Liver (tissue), 7 donors: ENCODE measurements at regions not wholly inside any gene's neighbourhood (a gene's known extent, or its start where the extent isn't known, plus 50 kb on each side); places are given as distances from the start of the nearest gene placed in this dataset.

Experiments used
- DNase-seq: peaks from one replicate; pipeline ENCODE4 v3.0.0-alpha.2; 2017; ENCODE audit warnings: low spot score
- H3K27ac ChIP-seq, 2 donors: one replicate each; pipeline ENCODE4 v1.7.0; 2013; ENCODE audit warnings: inconsistent platforms in 2 of 2, low read length in 2 of 2, control low read depth in 1 of 2, low read depth in 1 of 2, mild to moderate bottlenecking in 1 of 2
- H3K27me3 ChIP-seq, 4 donors: one replicate each; pipeline versions ENCODE4 v1.6.1 to v1.7.0; 2013; ENCODE audit warnings: low read length in 3 of 4, inconsistent platforms in 1 of 4, mild to moderate bottlenecking in 1 of 4, moderate library complexity in 1 of 4; ENCODE audit not compliant: control insufficient read depth in 4 of 4, insufficient read depth in 4 of 4
- H3K36me3 ChIP-seq, 4 donors: one replicate each; pipeline versions ENCODE4 v1.6.1 to v1.7.0; 2013; ENCODE audit warnings: low read length in 3 of 4, mild to moderate bottlenecking in 3 of 4, low read depth in 1 of 4, moderate library complexity in 1 of 4; ENCODE audit not compliant: control insufficient read depth in 4 of 4, insufficient read depth in 3 of 4
- H3K4me1 ChIP-seq, 4 donors: one replicate each; pipeline versions ENCODE4 v1.6.1 to v1.7.0; 2013; ENCODE audit warnings: low read length in 3 of 4, mild to moderate bottlenecking in 3 of 4, moderate library complexity in 1 of 4; ENCODE audit not compliant: control insufficient read depth in 4 of 4, insufficient read depth in 4 of 4
- H3K4me3 ChIP-seq, 3 donors: one replicate each; pipeline versions ENCODE4 v1.6.1 to v1.7.0; 2013; ENCODE audit warnings: low read length in 3 of 3, control low read depth in 1 of 3, low read depth in 1 of 3, mild to moderate bottlenecking in 1 of 3
- H3K9ac ChIP-seq, 2 donors: one replicate each; pipeline ENCODE4 v1.7.0; 2013; ENCODE audit warnings: low read length in 2 of 2, mild to moderate bottlenecking in 2 of 2, moderate library complexity in 2 of 2, control low read depth in 1 of 2, low read depth in 1 of 2
- H3K9me3 ChIP-seq, 4 donors: one replicate each; pipeline versions ENCODE4 v1.6.1 to v1.7.0; 2013; ENCODE audit warnings: low read length in 3 of 4; ENCODE audit not compliant: control insufficient read depth in 4 of 4
- FOXA1 ChIP-seq: IDR thresholded peaks from 2 replicates; pipeline ENCODE4 v1.6.1; 2016; ENCODE audit warnings: antibody characterized with exemption
- GABPA ChIP-seq, 2 donors: IDR thresholded peaks in 1 of 2; conservative IDR thresholded peaks in 1 of 2; 2 replicates each; pipeline ENCODE4 v1.6.1; 2016; ENCODE audit warnings: antibody characterized with exemption in 2 of 2, mild to moderate bottlenecking in 1 of 2, moderate library complexity in 1 of 2
- NR2F2 ChIP-seq: IDR thresholded peaks from 2 replicates; pipeline ENCODE4 v1.6.1; 2016; ENCODE audit warnings: antibody characterized with exemption
- RAD21 ChIP-seq, 2 donors: IDR thresholded peaks; 2 replicates each; pipeline ENCODE4 v1.6.1; 2016; ENCODE audit warnings: antibody characterized with exemption in 2 of 2, mild to moderate bottlenecking in 2 of 2
- TAF1 ChIP-seq: conservative IDR thresholded peaks from 2 replicates; pipeline ENCODE4 v1.6.1; 2016; ENCODE audit warnings: antibody characterized with exemption, mild to moderate bottlenecking
- WGBS: extraction: QIAGEN DNeasy Blood & Tissue Kit; methylation state at CpG from one replicate; pipeline ENCODE4 v1.1.7; 2013; 5-methylcytosine and 5-hydroxymethylcytosine counted together
- TF ChIP-seq, protein P1 (sequence below): IDR thresholded peaks from 2 replicates; pipeline ENCODE4 v1.6.1; 2016; ENCODE audit warnings: antibody characterized with exemption, mild to moderate bottlenecking
- donor health status: healthy.
- donor health status: healthy.
- donor health status: healthy.
- donor health status: healthy.

DNA sequence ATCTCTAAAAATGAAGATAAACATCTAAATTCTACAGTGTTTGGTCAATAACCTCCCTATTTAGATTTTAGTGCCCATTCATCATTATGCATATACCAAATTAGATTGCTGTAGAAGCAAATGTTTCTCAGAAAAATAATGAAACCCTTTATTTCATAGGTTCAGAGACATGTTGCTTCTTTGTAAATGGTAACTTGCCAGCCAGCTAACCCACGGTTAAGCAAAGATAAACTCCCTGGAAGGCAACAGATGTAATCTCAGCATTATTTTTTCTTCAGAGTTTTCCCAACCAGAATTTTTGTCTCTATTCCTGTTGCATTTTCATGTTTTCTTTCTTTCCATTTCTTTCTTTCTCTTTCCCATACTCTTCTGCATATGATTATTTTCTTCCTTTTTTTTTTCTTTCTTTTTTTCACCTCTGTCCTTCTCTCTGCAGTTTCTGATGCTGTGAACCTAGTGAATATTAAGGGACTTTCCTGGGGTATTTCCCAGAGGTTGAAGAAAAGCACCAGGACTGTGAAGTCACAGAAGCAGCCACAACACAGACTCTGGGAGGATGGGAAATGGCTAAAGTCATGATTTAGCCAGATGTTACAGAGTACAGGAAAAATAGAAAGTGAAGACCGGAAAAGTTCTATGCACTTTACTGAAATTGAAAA, 50.0 kb upstream of the DSG1 start:
- DNase-seq = no peak
- Histone ChIP-seq H3K27me3 (no peaks in the 10 kb centered on the region), H3K4me3 (no peak overlapping the region), H3K4me1 (peaks cover 3 to 18% (median 8%) of the 10 kb centered on the region in 4 donors), H3K9ac (no peak overlapping the region), H3K27ac (no peak overlapping the region), H3K36me3 (no peaks in the 10 kb centered on the region), H3K9me3 (no peaks in the 10 kb centered on the region)
- no peak for TF ChIP-seq FOXA1
- TF ChIP-seq GABPA (IDR thresholded peaks at IDR 0.05 in 1 of 2, conservative IDR thresholded peaks at IDR 0.05 in 1 of 2) = no peak
- no peak for TF ChIP-seq NR2F2
- no peak for TF ChIP-seq TAF1
- TF ChIP-seq, protein P1, sequence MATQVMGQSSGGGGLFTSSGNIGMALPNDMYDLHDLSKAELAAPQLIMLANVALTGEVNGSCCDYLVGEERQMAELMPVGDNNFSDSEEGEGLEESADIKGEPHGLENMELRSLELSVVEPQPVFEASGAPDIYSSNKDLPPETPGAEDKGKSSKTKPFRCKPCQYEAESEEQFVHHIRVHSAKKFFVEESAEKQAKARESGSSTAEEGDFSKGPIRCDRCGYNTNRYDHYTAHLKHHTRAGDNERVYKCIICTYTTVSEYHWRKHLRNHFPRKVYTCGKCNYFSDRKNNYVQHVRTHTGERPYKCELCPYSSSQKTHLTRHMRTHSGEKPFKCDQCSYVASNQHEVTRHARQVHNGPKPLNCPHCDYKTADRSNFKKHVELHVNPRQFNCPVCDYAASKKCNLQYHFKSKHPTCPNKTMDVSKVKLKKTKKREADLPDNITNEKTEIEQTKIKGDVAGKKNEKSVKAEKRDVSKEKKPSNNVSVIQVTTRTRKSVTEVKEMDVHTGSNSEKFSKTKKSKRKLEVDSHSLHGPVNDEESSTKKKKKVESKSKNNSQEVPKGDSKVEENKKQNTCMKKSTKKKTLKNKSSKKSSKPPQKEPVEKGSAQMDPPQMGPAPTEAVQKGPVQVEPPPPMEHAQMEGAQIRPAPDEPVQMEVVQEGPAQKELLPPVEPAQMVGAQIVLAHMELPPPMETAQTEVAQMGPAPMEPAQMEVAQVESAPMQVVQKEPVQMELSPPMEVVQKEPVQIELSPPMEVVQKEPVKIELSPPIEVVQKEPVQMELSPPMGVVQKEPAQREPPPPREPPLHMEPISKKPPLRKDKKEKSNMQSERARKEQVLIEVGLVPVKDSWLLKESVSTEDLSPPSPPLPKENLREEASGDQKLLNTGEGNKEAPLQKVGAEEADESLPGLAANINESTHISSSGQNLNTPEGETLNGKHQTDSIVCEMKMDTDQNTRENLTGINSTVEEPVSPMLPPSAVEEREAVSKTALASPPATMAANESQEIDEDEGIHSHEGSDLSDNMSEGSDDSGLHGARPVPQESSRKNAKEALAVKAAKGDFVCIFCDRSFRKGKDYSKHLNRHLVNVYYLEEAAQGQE = no peak
- no peak for TF ChIP-seq RAD21 (IDR thresholded peaks at IDR 0.05)
- 49% methylated on average over 2 of the region's 2 CpGs for WGBS
